Mesendoderm (in vitro differentiated cells): ENCODE measurements at regions not wholly inside any gene's neighbourhood (a gene's known extent, or its start where the extent isn't known, plus 50 kb on each side); places are given as distances from the start of the nearest gene placed in this dataset.

ENCODE experiments used
- DNase-seq: peaks from one replicate; pipeline ENCODE4 v3.0.0; 2013
- H2AK5ac ChIP-seq: 2 replicates; pipeline ENCODE4 v1.6.1; 2013; ENCODE audit warnings: low read length, inconsistent platforms
- H2BK120ac ChIP-seq: 2 replicates; pipeline ENCODE4 v1.6.1; 2013; ENCODE audit warnings: low read depth, mild to moderate bottlenecking, low read length, moderate library complexity, mixed read lengths
- H2BK15ac ChIP-seq: replicated peaks from 2 replicates; pipeline ENCODE4 v1.6.1; 2013; ENCODE audit warnings: low read depth, mild to moderate bottlenecking, moderate library complexity
- H2BK5ac ChIP-seq: 2 replicates; pipeline ENCODE4 v1.6.1; 2013; ENCODE audit warnings: low read length, inconsistent platforms
- H3K18ac ChIP-seq: 2 replicates; pipeline ENCODE4 v1.6.1; 2013; ENCODE audit warnings: mild to moderate bottlenecking, low read length, mixed read lengths
- H3K23ac ChIP-seq: one replicate; pipeline ENCODE4 v1.6.1; 2013; ENCODE audit warnings: low read length
- H3K27ac ChIP-seq: 2 replicates; pipeline ENCODE4 v1.5.1; 2013; ENCODE audit warnings: low read depth, mild to moderate bottlenecking, inconsistent platforms, low read length, moderate library complexity
- H3K27me3 ChIP-seq: 2 replicates; pipeline ENCODE4 v1.6.1; 2013; ENCODE audit warnings: low read length, control low read depth, mild to moderate bottlenecking, inconsistent platforms; ENCODE audit not compliant: insufficient read depth, poor library complexity
- H3K36me3 ChIP-seq: 2 replicates; pipeline ENCODE4 v1.6.1; 2013; ENCODE audit warnings: low read length, inconsistent platforms; ENCODE audit not compliant: control insufficient read depth, insufficient read depth
- H3K4ac ChIP-seq: one replicate; pipeline ENCODE4 v1.6.1; 2013; ENCODE audit warnings: low read depth, mild to moderate bottlenecking, low read length, moderate library complexity
- H3K4me1 ChIP-seq: 2 replicates; pipeline ENCODE4 v1.6.1; 2013; ENCODE audit warnings: low read depth, low read length, inconsistent platforms; ENCODE audit not compliant: control insufficient read depth
- H3K4me2 ChIP-seq: 2 replicates; pipeline ENCODE4 v1.6.1; 2013; ENCODE audit warnings: low read length
- H3K4me3 ChIP-seq: 2 replicates; pipeline ENCODE4 v1.5.1; 2013; ENCODE audit warnings: mild to moderate bottlenecking, low read length
- H3K56ac ChIP-seq: one replicate; pipeline ENCODE4 v1.6.1; 2013; ENCODE audit warnings: low read length
- H3K79me1 ChIP-seq: 2 replicates; pipeline ENCODE4 v1.6.1; 2013; ENCODE audit warnings: low read length, inconsistent platforms
- H3K79me2 ChIP-seq: 2 replicates; pipeline ENCODE4 v1.6.1; 2013; ENCODE audit warnings: mild to moderate bottlenecking, low read length; ENCODE audit not compliant: control insufficient read depth, insufficient read depth
- H3K9ac ChIP-seq: 2 replicates; pipeline ENCODE4 v1.6.1; 2013; ENCODE audit warnings: low read length, inconsistent platforms
- H4K5ac ChIP-seq: one replicate; pipeline ENCODE4 v1.6.1; 2013; ENCODE audit warnings: low read length
- H4K8ac ChIP-seq: one replicate; pipeline ENCODE4 v1.6.1; 2013; ENCODE audit warnings: low read depth, mild to moderate bottlenecking, control low read depth, low read length, moderate library complexity
- WGBS: extraction: QIAGEN DNeasy Blood & Tissue Kit; methylation state at CpG from one replicate; pipeline ENCODE4 v1.1.7; 2013; ENCODE audit warnings: low lambda C conversion rate, missing lambda C conversion rate; ENCODE audit not compliant: insufficient coverage; ENCODE audit errors: extremely low coverage; 5-methylcytosine and 5-hydroxymethylcytosine counted together

GRCh38 chr2:107012714-107013306, 126.8 kb upstream of the ST6GAL2 start:
- H3K79me1 ChIP-seq = no peaks in the 10 kb centered on the region
- 100% methylated on average over 1 of the region's 5 CpGs for WGBS
- no peak overlapping the region for H4K8ac ChIP-seq
- H3K27ac ChIP-seq = no peak overlapping the region
- H3K4me1 ChIP-seq = peaks cover 7% of the 10 kb centered on the region
- H3K27me3 ChIP-seq = no peaks in the 10 kb centered on the region
- H3K18ac ChIP-seq = no peak overlapping the region
- H3K9ac ChIP-seq = no peak overlapping the region
- H2BK120ac ChIP-seq = no peak overlapping the region
- H3K4ac ChIP-seq = no peak overlapping the region
- peak; percentile 29 for DNase-seq
- no peaks in the 10 kb centered on the region for H3K36me3 ChIP-seq
- H3K79me2 ChIP-seq = no peaks in the 10 kb centered on the region
- H4K5ac ChIP-seq = no peak overlapping the region
- no peak overlapping the region for H2BK5ac ChIP-seq
- no peak overlapping the region for H3K4me2 ChIP-seq
- H3K4me3 ChIP-seq = no peak overlapping the region
- H3K23ac ChIP-seq = no peak overlapping the region
- no peak overlapping the region for H2AK5ac ChIP-seq
- no peak overlapping the region for H2BK15ac ChIP-seq
- H3K56ac ChIP-seq = no peak overlapping the region

DNA sequence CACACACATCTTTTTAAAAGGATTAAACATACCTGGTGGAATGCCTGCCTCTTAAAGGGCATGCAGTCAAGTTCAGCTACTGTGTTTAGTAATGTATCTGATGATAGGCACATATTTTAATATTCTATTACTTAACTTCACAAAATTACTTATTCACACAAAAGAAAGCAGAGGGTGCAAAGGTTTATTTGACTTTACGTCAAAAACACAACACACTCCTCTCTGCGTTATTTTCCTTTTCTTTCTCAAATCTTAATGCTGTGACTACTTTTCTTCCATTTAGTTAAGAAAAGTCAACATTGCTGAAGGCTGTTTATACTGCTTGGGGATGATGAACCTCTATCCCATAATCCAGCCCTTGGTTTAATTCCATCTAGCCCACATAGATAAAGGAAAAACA, 127.9 kb upstream of the ST6GAL2 start:
- no peak overlapping the region for H3K27ac ChIP-seq
- no peaks in the 10 kb centered on the region for H3K27me3 ChIP-seq
- H3K4me3 ChIP-seq = no peak overlapping the region
- H2BK120ac ChIP-seq = no peak overlapping the region
- H2BK5ac ChIP-seq = no peak overlapping the region
- WGBS = no CpG with 5 or more reads among the region's 2 CpGs
- no peaks in the 10 kb centered on the region for H3K36me3 ChIP-seq
- H4K5ac ChIP-seq = no peak overlapping the region
- no peak overlapping the region for H2BK15ac ChIP-seq
- no peak overlapping the region for H3K23ac ChIP-seq
- no peak overlapping the region for H3K56ac ChIP-seq
- H3K4me1 ChIP-seq = peaks cover 7% of the 10 kb centered on the region
- no peak overlapping the region for H3K4ac ChIP-seq
- H2AK5ac ChIP-seq = no peak overlapping the region
- no peaks in the 10 kb centered on the region for H3K79me1 ChIP-seq
- H3K4me2 ChIP-seq = no peak overlapping the region
- no peak overlapping the region for H4K8ac ChIP-seq
- no peak for DNase-seq
- H3K9ac ChIP-seq = no peak overlapping the region
- no peaks in the 10 kb centered on the region for H3K79me2 ChIP-seq
- H3K18ac ChIP-seq = no peak overlapping the region

DNA sequence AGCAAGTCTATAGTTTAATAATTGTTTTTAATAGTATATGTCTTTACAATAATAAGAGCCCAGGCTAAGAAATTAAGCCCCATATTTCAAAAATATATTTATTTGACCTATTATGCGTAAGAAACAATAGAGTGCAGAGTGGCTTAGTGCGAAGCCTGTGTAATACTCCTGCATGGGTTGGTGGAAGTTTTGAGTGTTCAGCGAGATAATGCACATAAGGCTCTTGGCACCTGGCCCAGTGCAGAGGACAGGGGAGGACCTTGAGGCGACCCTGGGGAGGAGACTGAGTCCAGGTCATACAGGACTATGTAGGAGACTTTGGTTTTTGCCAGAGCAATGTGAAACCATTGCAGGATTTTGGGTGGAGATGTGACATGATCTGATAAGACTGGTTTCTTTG, 132.4 kb upstream of the ST6GAL2 start:
- Histone ChIP-seq H3K56ac (no peak overlapping the region), H3K4me2 (no peak overlapping the region)

GRCh38 chr2:107020392-107020791, 134.4 kb upstream of the ST6GAL2 start:
- Histone ChIP-seq H3K23ac (no peak overlapping the region), H3K56ac (no peak overlapping the region), H4K8ac (no peak overlapping the region), H3K79me1 (no peaks in the 10 kb centered on the region), H3K4me1 (no peaks in the 10 kb centered on the region), H3K9ac (no peak overlapping the region), H3K79me2 (no peaks in the 10 kb centered on the region), H3K4ac (no peak overlapping the region), H3K4me3 (no peak overlapping the region), H3K36me3 (no peaks in the 10 kb centered on the region), H2BK120ac (no peak overlapping the region), H4K5ac (no peak overlapping the region), H2AK5ac (no peak overlapping the region), H2BK5ac (no peak overlapping the region), H3K27me3 (no peaks in the 10 kb centered on the region), H3K27ac (no peak overlapping the region), H2BK15ac (no peak overlapping the region), H3K18ac (no peak overlapping the region), H3K4me2 (no peak overlapping the region)
- DNase-seq = no peak
- WGBS = no CpG with 5 or more reads among the region's 6 CpGs

More for the DNA sequence above, 132.4 kb upstream of the ST6GAL2 start:
- no peaks in the 10 kb centered on the region for H3K27me3 ChIP-seq
- no peak for DNase-seq
- H3K79me2 ChIP-seq = no peaks in the 10 kb centered on the region
- no peak overlapping the region for H2BK5ac ChIP-seq
- no peak overlapping the region for H4K8ac ChIP-seq
- no peaks in the 10 kb centered on the region for H3K36me3 ChIP-seq
- H3K9ac ChIP-seq = no peak overlapping the region
- H3K4me3 ChIP-seq = no peak overlapping the region
- no peak overlapping the region for H2BK120ac ChIP-seq
- no peaks in the 10 kb centered on the region for H3K79me1 ChIP-seq
- no peak overlapping the region for H3K18ac ChIP-seq
- peaks cover under 1% of the 10 kb centered on the region for H3K4me1 ChIP-seq
- H3K23ac ChIP-seq = no peak overlapping the region
- H4K5ac ChIP-seq = no peak overlapping the region
- no peak overlapping the region for H3K27ac ChIP-seq
- H2AK5ac ChIP-seq = no peak overlapping the region
- WGBS = no CpG with 5 or more reads among the region's 4 CpGs
- H3K4ac ChIP-seq = no peak overlapping the region
- H2BK15ac ChIP-seq = no peak overlapping the region

GRCh38 chr2:107024269-107024668, 138.3 kb upstream of the ST6GAL2 start:
- no peak overlapping the region for H3K9ac ChIP-seq
- no peak overlapping the region for H3K4ac ChIP-seq
- no peak overlapping the region for H3K4me3 ChIP-seq
- H2BK120ac ChIP-seq = no peak overlapping the region
- no peak overlapping the region for H2BK5ac ChIP-seq
- no peak for DNase-seq
- H3K27me3 ChIP-seq = no peaks in the 10 kb centered on the region
- H4K5ac ChIP-seq = no peak overlapping the region
- H3K36me3 ChIP-seq = no peaks in the 10 kb centered on the region
- WGBS = no CpG with 5 or more reads among the region's 2 CpGs
- no peaks in the 10 kb centered on the region for H3K4me1 ChIP-seq
- H2BK15ac ChIP-seq = no peak overlapping the region
- H4K8ac ChIP-seq = no peak overlapping the region
- H3K23ac ChIP-seq = no peak overlapping the region
- H3K18ac ChIP-seq = no peak overlapping the region
- H3K27ac ChIP-seq = no peak overlapping the region
- H3K79me1 ChIP-seq = no peaks in the 10 kb centered on the region
- no peak overlapping the region for H3K4me2 ChIP-seq
- H3K79me2 ChIP-seq = no peaks in the 10 kb centered on the region
- H2AK5ac ChIP-seq = no peak overlapping the region
- H3K56ac ChIP-seq = no peak overlapping the region

DNA sequence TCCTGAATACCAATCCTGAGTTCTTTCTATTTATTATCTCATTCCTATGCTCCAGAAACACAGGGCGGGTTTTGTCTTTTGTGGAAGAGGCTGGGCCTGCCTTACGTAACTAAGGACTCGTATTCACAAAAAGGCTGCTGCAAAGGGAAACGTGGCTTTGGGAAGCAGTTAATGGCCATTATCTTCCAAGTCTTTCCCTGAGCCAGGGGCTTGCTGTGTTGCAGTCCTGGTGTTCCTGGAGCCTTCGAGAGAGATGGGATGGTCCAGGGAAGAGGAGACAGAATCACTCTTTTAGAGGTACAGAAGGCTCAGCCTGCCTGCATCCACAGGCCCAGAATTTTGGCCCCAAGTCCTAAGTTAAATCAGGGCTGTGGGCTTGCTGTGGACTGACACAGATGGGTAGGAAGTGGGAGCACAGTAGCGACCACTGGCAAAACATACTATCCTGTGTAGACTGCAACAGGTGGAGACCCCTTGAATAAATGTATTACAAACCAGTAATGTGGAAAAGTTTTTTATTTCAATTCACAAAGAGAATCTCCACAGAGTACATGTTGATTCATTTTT, 139.4 kb upstream of the ST6GAL2 start:
- Histone ChIP-seq H2BK120ac (no peak overlapping the region), H4K5ac (no peak overlapping the region), H3K23ac (no peak overlapping the region), H4K8ac (no peak overlapping the region), H2BK5ac (no peak overlapping the region), H3K79me1 (no peaks in the 10 kb centered on the region), H3K4ac (no peak overlapping the region), H3K4me2 (no peak overlapping the region), H3K9ac (no peak overlapping the region), H3K36me3 (no peaks in the 10 kb centered on the region), H3K27ac (no peak overlapping the region), H3K4me1 (no peaks in the 10 kb centered on the region), H2BK15ac (no peak overlapping the region), H3K4me3 (no peak overlapping the region), H3K27me3 (no peaks in the 10 kb centered on the region), H2AK5ac (no peak overlapping the region), H3K79me2 (no peaks in the 10 kb centered on the region), H3K18ac (no peak overlapping the region), H3K56ac (no peak overlapping the region)
- WGBS = no CpG with 5 or more reads among the region's 6 CpGs
- no peak for DNase-seq
